ENCODE measurements at regions not wholly inside any gene's neighbourhood (a gene's known extent, or its start where the extent isn't known, plus 50 kb on each side); places are given as distances from the start of the nearest gene placed in this dataset.
"Not testable (repeated sequence)": the region's sequence is repeated elsewhere in the genome, so short reads cannot be mapped to it uniquely, and the experiment has no call there.

- no peak for ATAC-seq
- TF ChIP-seq ZFP3 (CRISPR knock-in tag; IDR thresholded peaks at IDR 0.05), result no peak
Measured at GRCh38 chr1:188166654-188167053, 1337.9 kb downstream of the PLA2G4A start.

GRCh38 chr1:188169971-188170370, 1341.2 kb downstream of the PLA2G4A start:
- TF ChIP-seq ARNTL (CRISPR knock-in tag; IDR thresholded peaks at IDR 0.05; ENCODE audit: borderline replicate concordance, low read depth) (no peak), ZFP3 (CRISPR knock-in tag; IDR thresholded peaks at IDR 0.05) (no peak), CSDC2 (CRISPR knock-in tag; IDR thresholded peaks at IDR 0.05) (no peak), TCF4 (CRISPR knock-in tag; IDR thresholded peaks at IDR 0.05; ENCODE audit: borderline replicate concordance) (no peak), OSR1 (CRISPR knock-in tag; IDR thresholded peaks at IDR 0.05) (no peak), ZNF70 (CRISPR knock-in tag; IDR thresholded peaks at IDR 0.05) (no peak)
- TF ChIP-seq, protein P1, sequence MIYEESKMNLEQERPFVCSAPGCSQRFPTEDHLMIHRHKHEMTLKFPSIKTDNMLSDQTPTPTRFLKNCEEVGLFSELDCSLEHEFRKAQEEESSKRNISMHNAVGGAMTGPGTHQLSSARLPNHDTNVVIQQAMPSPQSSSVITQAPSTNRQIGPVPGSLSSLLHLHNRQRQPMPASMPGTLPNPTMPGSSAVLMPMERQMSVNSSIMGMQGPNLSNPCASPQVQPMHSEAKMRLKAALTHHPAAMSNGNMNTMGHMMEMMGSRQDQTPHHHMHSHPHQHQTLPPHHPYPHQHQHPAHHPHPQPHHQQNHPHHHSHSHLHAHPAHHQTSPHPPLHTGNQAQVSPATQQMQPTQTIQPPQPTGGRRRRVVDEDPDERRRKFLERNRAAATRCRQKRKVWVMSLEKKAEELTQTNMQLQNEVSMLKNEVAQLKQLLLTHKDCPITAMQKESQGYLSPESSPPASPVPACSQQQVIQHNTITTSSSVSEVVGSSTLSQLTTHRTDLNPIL (CRISPR knock-in tag; IDR thresholded peaks at IDR 0.05; ENCODE audit: low read depth), result no peak
- no peak for ATAC-seq

GRCh38 chr1:188170411-188170810, 1341.7 kb downstream of the PLA2G4A start:
- TF ChIP-seq ZC3H10 (CRISPR knock-in tag; IDR thresholded peaks at IDR 0.05) (no peak), ZNF70 (CRISPR knock-in tag; IDR thresholded peaks at IDR 0.05) (no peak), TSHZ2 (CRISPR knock-in tag; IDR thresholded peaks at IDR 0.05) (no peak), OSR1 (CRISPR knock-in tag; IDR thresholded peaks at IDR 0.05) (no peak), ISL1 (CRISPR knock-in tag; IDR thresholded peaks at IDR 0.05) (no peak)
- TF ChIP-seq, protein P2, sequence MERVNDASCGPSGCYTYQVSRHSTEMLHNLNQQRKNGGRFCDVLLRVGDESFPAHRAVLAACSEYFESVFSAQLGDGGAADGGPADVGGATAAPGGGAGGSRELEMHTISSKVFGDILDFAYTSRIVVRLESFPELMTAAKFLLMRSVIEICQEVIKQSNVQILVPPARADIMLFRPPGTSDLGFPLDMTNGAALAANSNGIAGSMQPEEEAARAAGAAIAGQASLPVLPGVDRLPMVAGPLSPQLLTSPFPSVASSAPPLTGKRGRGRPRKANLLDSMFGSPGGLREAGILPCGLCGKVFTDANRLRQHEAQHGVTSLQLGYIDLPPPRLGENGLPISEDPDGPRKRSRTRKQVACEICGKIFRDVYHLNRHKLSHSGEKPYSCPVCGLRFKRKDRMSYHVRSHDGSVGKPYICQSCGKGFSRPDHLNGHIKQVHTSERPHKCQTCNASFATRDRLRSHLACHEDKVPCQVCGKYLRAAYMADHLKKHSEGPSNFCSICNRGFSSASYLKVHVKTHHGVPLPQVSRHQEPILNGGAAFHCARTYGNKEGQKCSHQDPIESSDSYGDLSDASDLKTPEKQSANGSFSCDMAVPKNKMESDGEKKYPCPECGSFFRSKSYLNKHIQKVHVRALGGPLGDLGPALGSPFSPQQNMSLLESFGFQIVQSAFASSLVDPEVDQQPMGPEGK (CRISPR knock-in tag; IDR thresholded peaks at IDR 0.05; ENCODE audit: borderline replicate concordance), result no peak
- no peak; the same call in 2 of the 3 replicates for ATAC-seq

- ATAC-seq, result no peak
- TF ChIP-seq ZNF70 (CRISPR knock-in tag; IDR thresholded peaks at IDR 0.05), result no peak
- TF ChIP-seq ZNF8 (CRISPR knock-in tag; IDR thresholded peaks at IDR 0.05), result no peak
- no peak for TF ChIP-seq RARB (CRISPR knock-in tag; IDR thresholded peaks at IDR 0.05)
- no peak for TF ChIP-seq ZFP3 (CRISPR knock-in tag; IDR thresholded peaks at IDR 0.05)
- TF ChIP-seq ZNF565 (CRISPR knock-in tag; conservative IDR thresholded peaks at IDR 0.05; ENCODE audit: low read depth), result no peak
- TF ChIP-seq, protein P2 (CRISPR knock-in tag; IDR thresholded peaks at IDR 0.05; ENCODE audit: borderline replicate concordance), result no peak
- TF ChIP-seq TSHZ2 (CRISPR knock-in tag; IDR thresholded peaks at IDR 0.05), result no peak
- TF ChIP-seq SNAI2 (CRISPR knock-in tag; IDR thresholded peaks at IDR 0.05), result no peak
- no peak for TF ChIP-seq ESRRG (CRISPR knock-in tag; IDR thresholded peaks at IDR 0.05)
- TF ChIP-seq PPARA (CRISPR knock-in tag; IDR thresholded peaks at IDR 0.05; ENCODE audit: borderline replicate concordance), result no peak
Measured at GRCh38 chr1:188170935-188171334, 1342.2 kb downstream of the PLA2G4A start.

- not testable (repeated sequence) for ATAC-seq
Measured at GRCh38 chr1:188182063-188182462, 1353.3 kb downstream of the PLA2G4A start.

Measured in SK-N-SH treated with all-trans-retinoic acid at 6 μM for 48 hours (cell line).